Ovary (tissue), 7 donors: ENCODE measurements at regions not wholly inside any gene's neighbourhood (a gene's known extent, or its start where the extent isn't known, plus 50 kb on each side); places are given as distances from the start of the nearest gene placed in this dataset.

Source experiments
- DNase-seq, 5 donors: peaks; one replicate each; pipeline ENCODE4 v3.0.0-alpha.2; 2019 to 2020
- H3K27ac ChIP-seq, 2 donors: fragments of 200-600 bp; one replicate each; pipeline versions ENCODE4 v1.5.1 to v1.8.0; 2019 to 2022
- H3K27me3 ChIP-seq: fragments of 200-600 bp; one replicate; pipeline ENCODE4 v1.8.0; 2022
- H3K36me3 ChIP-seq: fragments of 200-600 bp; sonication (generic); one replicate; pipeline ENCODE4 v1.5.1; 2019
- H3K4me1 ChIP-seq: one replicate; pipeline ENCODE4 v1.8.1; 2013; ENCODE audit warnings: mild to moderate bottlenecking, moderate library complexity; ENCODE audit not compliant: insufficient read depth
- H3K4me3 ChIP-seq: fragments of 200-600 bp; sonication (generic); one replicate; pipeline ENCODE4 v1.5.1; 2017
- H3K9me3 ChIP-seq, 2 donors: fragments of 200-600 bp in 1 of 2; sonication (generic) in 1 of 2; one replicate each; pipeline versions ENCODE4 v1.5.1 to v1.8.1; 2013 to 2019; ENCODE audit warnings: mild to moderate bottlenecking in 1 of 2, moderate library complexity in 1 of 2
- EP300 ChIP-seq: sonication (generic); formaldehyde crosslinking; IDR thresholded peaks from one replicate; pipeline ENCODE4 v1.6.1; 2017; ENCODE audit warnings: antibody characterized with exemption
- POLR2A ChIP-seq: fragments of 450-650 bp; IDR thresholded peaks from one replicate; pipeline ENCODE4 v1.6.1; 2017; ENCODE audit warnings: antibody characterized with exemption, mild to moderate bottlenecking, moderate library complexity
- WGBS, 3 donors: extraction: QIAGEN DNeasy Blood & Tissue Kit in 1 of 3; methylation state at CpG; one replicate each; pipeline versions ENCODE4 v1.1.5 to v1.1.7; 2013 to 2017; 5-methylcytosine and 5-hydroxymethylcytosine counted together
- intact Hi-C, 4 donors: fragments of 100-400 bp; cut with DNase I; formaldehyde crosslinking; loops; one replicate each; pipeline versions ENCODE4 v1.11.0 to v1.15.1; 2022 to 2023
- TF ChIP-seq, protein P1 (sequence below), 3 donors: fragments of 450-650 bp in 2 of 3; fragments of 200-600 bp in 1 of 3; IDR thresholded peaks; one replicate each; pipeline versions ENCODE4 v1.5.1 to v1.8.0; 2016 to 2022; ENCODE audit warnings: antibody characterized with exemption in 3 of 3, mild to moderate bottlenecking in 1 of 3
- donor health status: DM: no; HTN: no; CAD: no; lungs with moderate emphysema.
- donor health status: DM: no; HTN: no; CAD: no.
- donor health status: Bipolar disorder and iron deficiency.
- donor health status: DM: no; HTN: no; CAD: no.
- donor health status: DM: yes; HTN: yes; CAD: no.

- TF ChIP-seq, protein P1, sequence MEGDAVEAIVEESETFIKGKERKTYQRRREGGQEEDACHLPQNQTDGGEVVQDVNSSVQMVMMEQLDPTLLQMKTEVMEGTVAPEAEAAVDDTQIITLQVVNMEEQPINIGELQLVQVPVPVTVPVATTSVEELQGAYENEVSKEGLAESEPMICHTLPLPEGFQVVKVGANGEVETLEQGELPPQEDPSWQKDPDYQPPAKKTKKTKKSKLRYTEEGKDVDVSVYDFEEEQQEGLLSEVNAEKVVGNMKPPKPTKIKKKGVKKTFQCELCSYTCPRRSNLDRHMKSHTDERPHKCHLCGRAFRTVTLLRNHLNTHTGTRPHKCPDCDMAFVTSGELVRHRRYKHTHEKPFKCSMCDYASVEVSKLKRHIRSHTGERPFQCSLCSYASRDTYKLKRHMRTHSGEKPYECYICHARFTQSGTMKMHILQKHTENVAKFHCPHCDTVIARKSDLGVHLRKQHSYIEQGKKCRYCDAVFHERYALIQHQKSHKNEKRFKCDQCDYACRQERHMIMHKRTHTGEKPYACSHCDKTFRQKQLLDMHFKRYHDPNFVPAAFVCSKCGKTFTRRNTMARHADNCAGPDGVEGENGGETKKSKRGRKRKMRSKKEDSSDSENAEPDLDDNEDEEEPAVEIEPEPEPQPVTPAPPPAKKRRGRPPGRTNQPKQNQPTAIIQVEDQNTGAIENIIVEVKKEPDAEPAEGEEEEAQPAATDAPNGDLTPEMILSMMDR (IDR thresholded peaks at IDR 0.05) = no peak
- Histone ChIP-seq H3K36me3 (no peaks in the 10 kb centered on the region), H3K27ac (no peak overlapping the region), H3K27me3 (no peaks in the 10 kb centered on the region), H3K4me1 (no peaks in the 10 kb centered on the region), H3K9me3 (no peaks in the 10 kb centered on the region), H3K4me3 (no peak overlapping the region)
- DNase-seq = no peak
- intact Hi-C loops = no loop called here
These were observed 176.1 kb upstream of the HES1 start for GRCh38 chr3:193959861-193960260.

DNA sequence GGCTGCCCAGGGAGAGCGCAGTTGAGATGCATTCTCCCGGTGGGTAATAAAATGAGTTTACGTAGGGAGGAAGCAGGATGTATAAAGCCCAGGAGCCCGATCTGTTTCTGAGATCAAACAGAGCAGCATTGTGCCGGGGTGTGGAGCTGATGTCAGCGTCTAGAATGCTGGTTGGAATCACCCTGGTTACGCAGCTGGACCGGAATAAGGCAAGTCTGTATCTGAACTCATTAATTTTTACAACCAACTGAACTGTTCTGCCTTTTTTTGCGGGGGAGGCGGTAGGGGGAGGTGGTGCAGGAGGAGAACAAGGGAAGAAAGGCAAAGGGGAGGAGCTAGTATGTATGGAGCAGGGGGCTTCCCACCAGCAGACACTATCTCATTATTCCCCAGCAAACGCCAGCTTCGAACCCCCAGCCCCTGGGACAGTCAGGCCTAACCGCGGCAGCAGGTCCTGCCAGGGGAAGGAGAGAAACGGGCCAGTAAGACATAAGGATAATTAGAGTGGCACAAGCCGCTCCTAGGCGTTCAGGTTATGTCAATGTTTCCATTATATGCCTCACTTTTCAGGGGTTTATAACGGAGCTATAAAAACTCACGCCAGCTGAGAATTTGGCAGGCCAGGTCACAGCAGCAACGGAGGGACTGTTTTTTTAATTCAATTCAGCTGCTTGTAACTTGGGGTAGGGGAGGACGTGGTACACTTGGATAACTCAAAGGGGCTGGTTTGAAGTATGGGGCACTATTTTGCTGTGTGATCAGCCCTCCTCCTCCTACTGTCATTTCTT lies 175.3 kb upstream of the HES1 start:
- 50 to 79% (median 71%) methylated on average over 21 of the region's 21 CpGs for WGBS, 3 donors
- no peaks in the 10 kb centered on the region for H3K27me3 ChIP-seq
- H3K4me1 ChIP-seq = no peaks in the 10 kb centered on the region
- DNase-seq = no peak
- TF ChIP-seq POLR2A = no peak
- TF ChIP-seq EP300 = no peak
- TF ChIP-seq, protein P1 (IDR thresholded peaks at IDR 0.05) = no peak
- H3K4me3 ChIP-seq = no peak overlapping the region
- H3K9me3 ChIP-seq = no peaks in the 10 kb centered on the region
- H3K27ac ChIP-seq = no peak overlapping the region
- no peaks in the 10 kb centered on the region for H3K36me3 ChIP-seq
- intact Hi-C loops = no loop called here

GRCh38 chr3:193962986-193963685 lies 172.8 kb upstream of the HES1 start:
- TF ChIP-seq, protein P1 (IDR thresholded peaks at IDR 0.05) = no peak
- TF ChIP-seq POLR2A (no peak), EP300 (no peak)
- Histone ChIP-seq H3K9me3 (no peaks in the 10 kb centered on the region), H3K36me3 (no peaks in the 10 kb centered on the region), H3K27me3 (no peaks in the 10 kb centered on the region), H3K27ac (no peak overlapping the region), H3K4me1 (no peaks in the 10 kb centered on the region), H3K4me3 (no peak overlapping the region)
- no peak for DNase-seq
- intact Hi-C loops = no loop called here
- 91% methylated on average over 9 of the region's 9 CpGs for WGBS, 3 donors

- no peaks in the 10 kb centered on the region for H3K9me3 ChIP-seq
- DNase-seq = no peak
- intact Hi-C loops = no loop called here
- no peak overlapping the region for H3K27ac ChIP-seq
- no peaks in the 10 kb centered on the region for H3K36me3 ChIP-seq
- H3K27me3 ChIP-seq = no peaks in the 10 kb centered on the region
- H3K4me3 ChIP-seq = no peak overlapping the region
- H3K4me1 ChIP-seq = no peaks in the 10 kb centered on the region
- 83 to 91% (median 84%) methylated on average over 7 of the region's 7 CpGs for WGBS, 3 donors
- TF ChIP-seq, protein P1 (IDR thresholded peaks at IDR 0.05) = no peak
- no peak for TF ChIP-seq POLR2A
- TF ChIP-seq EP300 = no peak
These were observed 172.0 kb upstream of the HES1 start for GRCh38 chr3:193963808-193964516.
